GM19467 (cell line): ENCODE measurements at regions not wholly inside any gene's neighbourhood (a gene's known extent, or its start where the extent isn't known, plus 50 kb on each side); places are given as distances from the start of the nearest gene placed in this dataset.

Source experiments
- ATAC-seq: cut with Tn5 transposase; IDR thresholded peaks from one replicate; pipeline ENCODE4 v1.9.1; 2021; ENCODE audit warnings: mild to moderate bottlenecking, moderate library complexity; ENCODE audit not compliant: unreplicated experiment

DNA sequence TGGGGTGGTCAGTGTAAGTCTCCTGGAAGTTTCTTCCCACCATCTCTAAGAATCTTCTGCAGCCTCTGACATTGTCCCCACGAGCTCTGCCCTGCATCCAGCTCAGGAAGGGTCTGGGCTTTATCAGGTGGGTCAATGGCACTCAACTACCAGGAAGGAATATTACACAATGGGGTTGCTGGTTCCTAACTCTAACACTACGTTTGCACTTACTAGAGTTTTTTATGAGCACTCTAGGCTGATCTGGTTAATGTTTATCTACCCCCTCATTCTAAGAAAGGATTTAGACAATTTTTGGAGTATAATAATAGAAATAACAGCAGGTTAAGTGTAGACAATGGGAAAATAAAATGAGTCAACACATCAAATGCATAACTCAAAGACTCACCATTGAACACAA, 411.1 kb upstream of the RGMA start:
- peak; percentile 17 for ATAC-seq

DNA sequence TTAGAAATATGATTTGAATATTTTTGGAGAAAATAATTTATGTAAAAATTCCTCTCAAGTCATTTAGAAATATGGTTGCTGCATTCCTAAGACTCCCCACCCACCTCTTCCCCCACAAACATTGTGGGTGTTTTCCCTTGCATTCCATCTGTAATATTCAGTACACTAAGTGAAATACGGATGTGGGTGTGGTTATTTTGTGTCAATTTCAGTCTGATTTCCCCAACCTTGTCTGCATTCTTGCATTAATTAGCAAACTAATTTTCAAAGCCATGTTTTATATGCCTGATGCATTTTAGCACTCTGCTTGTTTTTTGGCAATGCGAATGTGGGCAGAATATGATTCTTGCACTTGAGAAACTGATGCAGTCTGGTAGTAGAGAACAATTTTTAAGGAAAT, 408.3 kb upstream of the RGMA start:
- no peak for ATAC-seq

DNA sequence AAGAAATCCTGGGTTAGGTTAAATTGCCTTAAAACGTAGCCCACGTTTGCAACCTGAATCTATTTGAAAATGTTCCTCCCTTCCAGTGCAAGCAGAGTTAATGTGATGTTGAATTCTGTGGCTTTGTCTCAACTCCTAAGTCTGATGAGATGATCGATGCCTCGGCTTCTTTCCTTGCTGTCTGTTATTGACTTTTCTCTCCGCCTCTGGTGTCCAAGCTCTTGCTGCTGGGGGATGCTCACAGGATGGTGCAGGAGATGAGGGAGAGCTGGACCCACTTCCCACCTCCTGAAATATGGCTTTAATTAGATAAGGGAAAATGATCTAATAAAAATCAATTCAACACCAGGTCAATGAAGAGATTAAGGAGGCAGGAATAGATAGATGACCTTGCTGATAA, 407.9 kb upstream of the RGMA start:
- no peak for ATAC-seq

DNA sequence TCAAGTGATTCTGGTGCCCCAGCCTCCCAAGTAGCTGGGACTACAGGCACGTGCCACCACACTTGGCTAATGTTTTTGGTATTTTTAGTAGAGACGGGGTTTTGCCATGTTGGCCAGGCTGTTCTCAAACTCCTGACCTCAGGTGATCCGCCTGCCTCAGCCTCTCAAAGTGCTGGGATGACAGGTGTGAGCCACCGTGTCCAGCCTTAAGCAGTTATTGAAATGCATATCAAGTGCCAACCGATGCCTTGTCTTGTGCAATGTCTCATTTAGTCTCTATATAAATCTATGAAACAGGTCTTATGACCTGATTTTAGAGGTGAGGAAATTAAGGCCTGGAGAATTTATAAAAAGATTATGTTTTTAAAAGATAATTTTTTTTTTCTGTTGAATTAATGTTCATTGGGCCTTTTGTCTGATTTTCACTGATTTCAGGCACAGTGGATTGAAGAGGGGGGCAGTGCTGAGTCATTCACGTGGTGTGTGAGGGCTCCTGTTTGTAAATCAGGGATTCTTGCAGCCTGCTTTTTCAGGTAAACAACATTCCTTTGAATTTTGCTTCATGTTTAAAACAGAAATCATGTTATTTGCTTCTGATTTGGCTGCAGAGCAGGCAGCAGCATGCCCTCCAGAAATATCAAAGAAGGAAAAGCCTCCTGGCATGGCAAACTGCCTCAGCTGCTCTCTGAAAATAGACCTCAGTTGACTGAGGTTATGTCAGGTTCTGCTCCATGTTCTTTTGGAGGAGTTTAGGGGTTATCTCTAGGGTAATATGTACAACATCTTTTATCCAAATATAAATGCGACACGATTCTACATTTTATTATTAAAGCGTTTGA, 407.0 kb upstream of the RGMA start:
- ATAC-seq, result no peak

DNA sequence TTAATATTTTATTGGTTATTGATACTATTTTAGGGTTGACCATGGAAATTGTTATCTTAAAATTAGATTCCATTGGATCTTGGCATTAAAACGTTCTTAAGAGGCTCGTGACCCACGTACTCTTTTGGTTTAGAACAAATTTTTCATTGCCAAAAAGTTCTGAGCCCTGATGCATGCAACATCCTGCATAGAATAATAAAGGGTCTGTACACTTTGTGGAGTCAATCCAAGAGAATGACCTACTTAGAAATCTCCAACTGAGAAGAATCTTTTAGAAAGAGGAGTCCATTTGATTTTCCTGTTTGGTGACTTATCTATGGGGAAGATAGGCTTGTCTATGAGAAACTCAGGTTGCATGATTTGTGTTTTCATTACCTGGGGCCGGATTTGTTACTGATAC, 404.2 kb upstream of the RGMA start:
- no peak for ATAC-seq

DNA sequence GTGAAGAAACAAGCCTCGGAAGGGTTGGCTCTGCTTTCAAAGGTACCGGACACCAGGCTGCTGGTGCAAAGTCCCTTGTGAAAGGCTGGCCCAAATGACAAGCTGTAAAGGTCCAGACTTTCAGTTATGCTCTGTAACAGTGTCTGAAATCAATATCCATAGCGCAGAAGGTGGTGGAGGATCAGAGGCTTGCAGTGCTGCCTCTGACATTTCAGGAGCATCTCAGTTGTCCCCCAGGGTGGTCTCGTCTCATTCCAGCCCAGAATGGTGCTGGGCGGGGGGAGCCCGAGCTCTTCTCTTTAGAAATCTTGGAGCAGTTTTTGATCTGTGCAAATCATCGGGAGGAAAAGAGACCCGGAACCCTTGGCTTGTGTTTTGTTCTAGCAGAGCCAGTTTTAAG, 402.3 kb upstream of the RGMA start:
- ATAC-seq, result no peak

DNA sequence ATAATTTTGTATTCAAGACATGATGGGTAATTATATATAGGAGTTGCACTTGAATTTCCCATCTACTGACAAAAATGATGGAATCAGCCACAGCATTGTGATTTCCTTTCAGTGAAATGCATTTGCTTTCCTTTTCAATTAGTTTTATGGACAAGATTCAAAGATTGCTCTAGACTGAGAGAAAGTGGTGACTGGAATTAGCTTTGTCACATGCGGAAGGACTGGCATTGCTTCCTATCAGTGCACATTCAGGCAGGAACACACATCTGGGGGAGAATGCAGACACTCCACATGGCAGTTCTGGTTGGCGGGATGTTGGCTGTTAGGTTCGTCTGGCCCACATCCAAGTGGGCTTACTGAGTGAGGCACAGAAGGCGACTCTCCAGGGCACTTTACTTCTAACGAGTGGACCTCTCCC, 399.3 kb upstream of the RGMA start:
- ATAC-seq, result no peak

DNA sequence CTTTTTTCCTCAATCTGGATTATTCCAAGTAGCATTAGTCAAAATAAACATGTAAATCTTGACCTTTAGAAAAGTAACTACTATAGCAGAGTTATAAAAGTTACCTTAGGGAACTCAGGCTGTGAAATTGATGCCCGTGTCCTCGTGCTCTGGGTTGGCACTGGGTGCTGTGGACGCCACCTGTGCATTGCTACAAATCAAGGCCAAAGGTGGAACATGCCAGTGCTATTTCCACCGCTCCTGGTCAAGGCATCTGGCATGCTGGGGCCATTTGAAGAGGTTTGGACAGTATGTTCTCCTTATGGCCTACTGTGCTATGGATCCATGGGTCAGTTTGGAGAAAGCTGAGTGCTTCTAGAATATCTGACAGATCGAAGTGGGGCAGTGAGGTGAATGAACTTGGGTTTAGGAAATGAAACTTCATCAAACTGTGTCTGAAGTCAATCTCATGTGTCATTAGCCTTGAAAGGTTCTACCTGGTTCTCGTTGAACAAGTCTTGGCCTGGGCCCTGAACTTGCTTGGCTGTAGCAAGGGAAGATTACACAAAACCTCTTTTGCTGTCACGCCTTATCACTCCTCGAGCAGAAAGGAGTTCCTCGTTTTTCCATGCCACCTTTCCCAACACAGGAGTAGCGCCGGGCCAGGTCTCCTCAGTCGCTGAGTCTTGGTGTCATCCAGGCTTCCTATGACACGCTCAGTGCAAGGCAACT, 397.6 kb upstream of the RGMA start:
- ATAC-seq, result no peak

DNA sequence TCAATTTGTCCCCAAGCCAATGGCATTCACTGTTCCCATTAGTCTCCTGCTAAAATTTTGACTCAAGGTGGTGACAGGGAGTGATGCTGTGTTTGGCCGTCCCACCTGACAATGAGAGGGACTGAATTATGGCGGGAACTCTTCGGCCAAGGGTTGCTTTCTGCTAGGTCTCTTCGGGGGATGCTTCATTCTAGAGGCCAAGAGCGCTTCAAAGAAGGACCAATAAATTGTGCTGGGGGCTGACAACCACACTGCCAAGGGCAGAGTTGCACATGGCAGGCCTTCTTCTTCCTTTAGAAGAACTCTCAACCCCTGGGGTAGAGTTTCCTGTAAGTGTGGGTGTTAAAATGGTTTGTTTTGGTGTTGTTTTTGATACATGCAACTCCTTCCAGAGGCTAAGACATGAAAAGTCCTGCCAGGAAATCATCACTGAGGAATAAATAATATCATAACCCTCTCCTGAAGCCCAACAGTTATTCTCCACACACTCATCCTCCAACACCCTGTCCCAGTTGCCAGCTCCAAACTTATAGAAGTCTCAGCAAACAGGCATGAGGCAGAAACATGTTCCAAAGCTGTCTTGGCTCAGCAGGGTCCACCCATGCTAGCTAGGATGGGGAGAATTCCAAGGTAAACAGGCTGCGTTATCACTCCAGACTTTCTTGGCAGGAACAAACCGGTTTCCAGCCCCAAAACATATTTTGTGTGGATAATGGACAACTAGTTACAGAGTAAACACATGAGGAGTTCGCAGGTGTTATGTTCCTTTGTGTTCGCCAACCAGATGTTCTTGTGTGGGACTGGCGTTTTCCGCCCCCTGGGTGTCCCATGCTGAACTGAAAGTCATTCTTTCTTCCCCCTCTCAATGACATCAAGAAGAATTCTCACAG, 396.7 kb upstream of the RGMA start:
- ATAC-seq, result no peak

DNA sequence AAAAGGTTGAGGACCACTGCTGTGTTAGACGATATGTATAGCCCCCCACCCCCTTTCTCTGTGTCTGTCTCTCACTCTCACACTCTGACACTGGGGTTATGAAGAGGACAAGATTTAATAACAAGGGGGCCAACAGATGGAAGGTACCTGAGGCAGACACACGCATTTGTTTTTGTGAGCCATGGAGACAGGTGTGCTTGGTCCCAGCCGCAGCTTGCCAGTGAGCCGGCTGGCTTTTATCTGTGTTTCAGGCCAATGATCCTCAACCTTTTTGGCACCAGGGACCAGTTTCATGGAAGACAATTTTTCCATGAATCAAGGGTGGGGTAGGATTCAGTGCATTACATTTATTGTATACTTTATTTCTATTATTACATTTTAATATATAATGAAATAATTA, 394.9 kb upstream of the RGMA start:
- ATAC-seq, result no peak

DNA sequence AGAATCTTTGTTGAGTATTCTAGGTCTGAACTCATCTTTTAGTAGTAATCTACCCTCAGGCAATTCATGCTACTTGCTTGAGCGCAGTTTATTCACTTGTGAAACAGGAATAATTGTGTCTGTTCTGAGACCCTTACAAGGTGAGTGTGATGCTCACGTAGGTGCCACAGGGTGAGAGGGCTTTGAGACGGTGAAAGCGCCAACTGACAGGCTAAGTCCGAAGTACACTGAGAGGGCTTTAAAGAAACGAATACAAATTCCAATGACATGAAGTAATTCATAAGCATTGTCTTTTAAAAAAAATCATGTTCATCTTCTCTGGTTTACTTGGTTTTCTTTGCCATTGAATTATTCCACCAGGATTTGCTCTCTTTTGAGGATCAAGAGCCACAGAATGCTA, 393.7 kb upstream of the RGMA start:
- no peak for ATAC-seq

DNA sequence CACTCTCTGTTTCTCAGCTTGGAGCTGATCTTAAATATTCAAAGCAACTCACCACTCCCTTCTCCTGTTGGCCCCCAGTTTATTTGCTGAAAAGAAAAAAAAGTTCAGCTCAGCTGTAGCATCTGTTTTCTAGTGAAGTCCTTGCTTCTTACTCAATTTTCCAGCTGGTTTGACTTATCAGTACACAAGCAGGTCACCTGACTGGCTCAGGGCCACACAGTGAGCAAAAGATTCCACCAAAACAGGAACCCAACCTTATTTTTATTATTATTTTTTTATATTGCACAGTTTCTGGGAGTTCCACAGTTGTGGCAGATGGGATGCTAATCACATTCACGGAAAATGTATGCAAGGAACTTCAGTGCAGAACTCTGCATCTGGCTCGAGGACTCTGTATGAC, 390.7 kb upstream of the RGMA start:
- no peak for ATAC-seq

DNA sequence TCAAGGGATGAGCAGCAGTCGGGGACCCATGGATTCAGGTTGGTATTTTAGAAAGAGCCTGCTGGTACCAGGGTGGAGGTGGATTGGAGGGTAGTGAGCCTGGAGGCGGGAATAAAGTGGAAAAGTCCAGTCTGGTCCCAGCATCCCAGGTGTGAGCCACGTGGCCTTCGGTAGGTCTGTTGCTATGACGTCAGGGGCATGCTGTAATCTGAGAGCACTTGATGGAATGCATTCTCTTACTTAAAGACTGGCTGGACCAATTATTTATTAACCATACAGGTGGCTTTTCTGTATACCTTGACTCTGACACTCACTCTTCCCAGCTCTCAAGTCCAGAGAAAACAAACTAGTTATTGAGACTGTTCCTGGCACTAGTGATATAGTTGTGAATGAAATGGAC, 389.9 kb upstream of the RGMA start:
- ATAC-seq, result no peak

DNA sequence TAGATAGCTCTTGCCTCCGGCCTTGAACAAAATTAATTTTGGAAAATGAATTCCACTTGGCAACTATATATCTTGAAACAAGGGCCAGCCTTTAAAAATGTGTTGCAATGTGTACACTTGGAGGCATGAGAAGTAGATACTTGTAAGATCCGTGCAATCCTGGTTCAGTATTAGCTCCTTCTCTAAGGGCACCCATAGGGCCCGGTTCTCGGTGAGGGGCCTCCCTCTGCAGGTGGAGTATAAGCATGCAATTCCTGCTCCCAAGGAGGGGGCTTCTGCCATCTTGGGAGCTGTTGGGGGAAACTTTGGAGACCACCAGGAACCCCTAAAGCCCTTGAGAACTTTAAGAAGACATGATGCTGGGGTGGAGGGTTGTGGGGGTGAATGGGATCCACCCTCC, 388.7 kb upstream of the RGMA start:
- ATAC-seq, result no peak

DNA sequence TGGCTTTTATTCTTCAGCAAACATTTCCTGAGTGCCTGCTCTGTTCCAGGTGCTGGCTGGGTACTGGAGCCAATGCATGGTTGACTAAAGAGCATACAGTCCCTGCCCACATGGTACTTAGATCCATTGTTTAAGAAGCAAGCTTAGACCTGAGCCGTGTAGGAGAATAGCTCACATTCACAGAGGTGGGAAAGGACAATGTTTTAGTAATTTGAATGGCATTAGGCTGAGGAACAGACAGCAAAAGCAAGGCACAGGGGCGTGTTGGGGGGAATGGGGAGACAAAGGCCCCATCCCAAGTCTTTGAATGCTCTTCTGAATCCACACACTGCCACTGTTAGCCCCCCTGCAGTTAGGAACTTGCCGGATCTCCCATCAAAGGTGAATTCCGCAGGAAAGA, 388.2 kb upstream of the RGMA start:
- no peak for ATAC-seq

DNA sequence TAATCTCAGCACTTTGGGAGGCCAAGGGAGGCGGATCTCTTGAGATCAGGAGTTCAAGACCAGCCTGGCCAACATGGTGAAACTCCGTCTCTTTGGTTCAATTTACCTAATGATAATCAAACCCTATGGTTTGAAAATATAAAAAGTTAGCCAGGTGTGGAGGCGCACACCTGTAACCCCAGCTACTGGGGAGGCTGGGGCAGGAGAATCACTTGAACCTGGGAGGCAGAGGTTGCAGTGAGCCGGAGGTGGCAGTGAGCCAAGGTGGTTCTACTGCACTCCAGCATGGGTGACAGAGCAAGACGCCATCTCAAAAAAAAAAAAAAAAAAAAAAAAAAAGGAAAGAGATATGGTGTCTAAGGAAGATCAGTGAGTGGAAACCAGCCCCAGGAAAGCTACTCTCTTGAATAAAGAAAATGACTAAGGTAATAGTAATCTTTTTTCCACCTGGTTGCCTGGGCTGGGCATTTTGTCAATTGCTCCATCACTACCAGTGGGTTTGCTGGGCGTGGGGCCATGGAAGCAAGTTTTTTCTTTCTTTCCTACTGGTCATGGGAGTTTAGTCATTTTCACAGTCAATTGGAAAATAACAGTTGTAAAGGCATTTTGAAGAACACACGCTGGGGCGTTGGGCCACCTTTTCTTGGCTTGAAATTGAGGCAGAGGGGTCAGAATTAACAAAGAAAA, 387.6 kb upstream of the RGMA start:
- ATAC-seq, result no peak

DNA sequence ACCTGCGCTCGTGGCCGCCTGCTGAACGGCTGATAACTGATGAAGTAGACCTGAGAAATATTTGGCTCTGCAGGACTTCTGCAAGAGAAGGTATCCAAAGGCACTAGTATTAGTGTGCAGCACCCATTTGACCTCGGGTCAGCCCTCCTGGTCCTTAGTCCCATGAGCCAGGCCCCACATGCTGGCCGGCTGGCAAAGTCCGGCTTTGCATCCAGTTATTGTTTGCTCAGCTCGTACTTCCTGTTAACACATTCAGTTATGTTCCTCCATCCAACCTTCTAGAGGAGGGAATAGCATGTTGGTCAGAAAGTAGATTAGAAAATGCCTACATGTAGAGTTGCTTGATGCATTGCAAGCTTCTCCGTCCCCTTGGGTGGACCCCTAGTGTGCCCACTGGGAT, 385.7 kb upstream of the RGMA start:
- no peak for ATAC-seq

DNA sequence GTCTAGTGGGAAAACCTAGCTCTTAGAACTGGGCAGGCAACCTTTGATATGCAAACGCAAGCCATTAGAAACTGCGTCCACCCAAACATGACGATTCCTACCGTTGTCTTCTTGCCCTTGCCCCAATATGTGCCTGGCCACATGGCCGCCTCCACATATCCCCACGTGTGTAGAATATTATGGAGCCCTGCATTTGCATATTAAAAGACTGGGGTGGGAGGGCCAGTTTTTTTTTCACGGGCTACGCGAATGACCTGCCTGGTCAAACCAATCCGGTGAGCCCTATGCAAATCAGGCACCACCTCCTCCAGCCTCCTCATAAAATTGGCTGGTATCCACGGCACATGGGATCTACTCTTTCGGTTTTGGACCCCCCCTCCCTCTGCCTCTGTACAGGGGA, 381.0 kb upstream of the RGMA start:
- ATAC-seq, result no peak

DNA sequence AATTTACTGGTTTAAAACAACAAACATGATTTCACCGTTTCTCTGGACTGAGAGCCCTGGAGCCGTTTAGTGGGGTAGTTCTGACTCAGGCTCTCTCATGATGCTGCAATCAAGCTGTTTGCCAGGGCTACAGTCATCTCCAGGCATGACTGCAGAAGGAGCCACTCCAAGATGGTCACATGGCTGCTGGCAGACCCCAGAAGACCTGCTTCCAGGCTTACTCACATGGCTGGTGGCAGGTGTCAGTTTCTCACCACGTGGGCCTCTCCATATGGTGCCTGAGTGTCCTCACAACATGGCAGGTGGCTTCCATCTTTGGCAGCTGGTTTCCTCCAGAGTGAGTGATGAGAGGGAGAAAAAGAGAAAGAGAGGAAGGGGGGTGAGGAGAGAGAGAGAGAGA, 378.3 kb upstream of the RGMA start:
- no peak for ATAC-seq

DNA sequence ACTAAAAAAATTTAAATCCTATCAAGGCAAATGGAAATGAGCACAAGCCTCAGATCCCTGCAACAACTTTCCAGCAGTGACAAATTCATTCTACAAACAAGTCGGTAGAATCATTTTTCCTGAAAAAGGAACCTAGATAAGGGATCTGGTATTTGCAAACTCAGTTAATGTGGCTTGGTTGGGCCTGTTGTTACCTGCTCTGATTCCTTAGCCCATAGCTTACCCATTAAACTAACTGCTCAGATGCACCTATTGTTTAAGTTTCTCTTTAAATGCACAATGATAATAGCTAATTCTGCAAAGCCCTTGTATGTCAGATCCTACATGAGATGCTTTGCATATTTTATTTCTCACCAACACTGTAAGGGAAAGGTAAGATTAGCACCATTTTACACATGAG, 377.4 kb upstream of the RGMA start:
- ATAC-seq, result no peak

DNA sequence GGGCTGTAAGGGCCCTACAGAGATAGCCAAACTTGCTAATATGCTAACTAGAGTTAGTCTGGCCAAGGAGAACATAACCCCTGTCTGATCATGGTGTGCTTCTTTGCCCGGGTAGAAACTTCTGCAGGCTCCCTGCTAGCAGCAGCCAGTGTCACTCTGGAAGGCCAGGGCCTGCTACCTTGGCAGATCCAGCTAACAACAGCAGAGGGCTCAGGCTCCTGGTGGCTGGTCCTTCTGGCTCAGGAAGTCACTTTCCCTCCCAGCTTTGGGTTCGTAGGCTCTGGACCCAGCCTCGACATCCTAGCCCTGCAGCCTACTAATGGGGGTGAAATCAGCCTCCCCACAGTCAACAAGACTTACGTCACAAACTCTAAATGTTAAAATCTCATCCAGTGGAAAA, 373.7 kb upstream of the RGMA start:
- ATAC-seq, result no peak
